Esophagus muscularis mucosa (tissue), 4 donors: ENCODE measurements at regions not wholly inside any gene's neighbourhood (a gene's known extent, or its start where the extent isn't known, plus 50 kb on each side); places are given as distances from the start of the nearest gene placed in this dataset.

Experiments
- DNase-seq: peaks from one replicate; pipeline ENCODE4 v3.0.0-alpha.2; 2017; ENCODE audit errors: extremely low spot score
- H3K27ac ChIP-seq, 4 donors: fragments of 200-600 bp; sonication (generic); replicated peaks in 1 of 4; 1 replicate in 3 of 4; 2 replicates in 1 of 4; pipeline ENCODE4 v1.5.1; 2016 to 2019; ENCODE audit warnings: mild to moderate bottlenecking in 1 of 4
- H3K27me3 ChIP-seq, 4 donors: fragments of 200-600 bp; sonication (generic); one replicate each; pipeline versions ENCODE4 v1.5.1 to v1.6.0; 2016 to 2019
- H3K36me3 ChIP-seq, 4 donors: fragments of 200-600 bp; sonication (generic); one replicate each; pipeline ENCODE4 v1.5.1; 2016 to 2019
- H3K4me1 ChIP-seq, 4 donors: fragments of 200-600 bp; sonication (generic); one replicate each; pipeline ENCODE4 v1.5.1; 2016 to 2019
- H3K4me3 ChIP-seq, 4 donors: fragments of 200-600 bp; sonication (generic); 1 replicate in 2 of 4; 2 replicates in 2 of 4; pipeline ENCODE4 v1.5.1; 2016 to 2019; ENCODE audit warnings: mild to moderate bottlenecking in 4 of 4, moderate library complexity in 1 of 4
- H3K9me3 ChIP-seq, 4 donors: fragments of 200-600 bp; sonication (generic); 1 replicate in 3 of 4; 2 replicates in 1 of 4; pipeline ENCODE4 v1.5.1; 2016 to 2019
- EP300 ChIP-seq: sonication (generic); formaldehyde crosslinking; IDR thresholded peaks from one replicate; pipeline ENCODE4 v1.6.1; 2017; ENCODE audit warnings: antibody characterized with exemption
- POLR2A ChIP-seq: fragments of 450-650 bp; IDR thresholded peaks from one replicate; pipeline ENCODE4 v1.6.1; 2017; ENCODE audit warnings: antibody characterized with exemption, moderate library complexity, mild to moderate bottlenecking, low read depth
- POLR2AphosphoS5 ChIP-seq, 2 donors: sonication (generic); formaldehyde crosslinking; IDR thresholded peaks; one replicate each; pipeline ENCODE4 v1.6.1; 2017; ENCODE audit warnings: antibody characterized with exemption in 2 of 2
- WGBS: methylation state at CpG from one replicate; pipeline ENCODE4 v1.1.5; 2018; 5-methylcytosine and 5-hydroxymethylcytosine counted together
- intact Hi-C: fragments of 100-400 bp; cut with DNase I; formaldehyde crosslinking; loops from one replicate; pipeline ENCODE4 v1.15.1; 2023
- TF ChIP-seq, protein P1 (sequence below), 3 experiments: fragments of 200-600 bp in 2 of 3; fragments of 450-650 bp in 1 of 3; sonication (generic) in 2 of 3; IDR thresholded peaks; one replicate each; pipeline ENCODE4 v1.5.1; 2017 to 2019; ENCODE audit warnings: antibody characterized with exemption in 3 of 3, mild to moderate bottlenecking in 2 of 3, moderate library complexity in 1 of 3

DNA sequence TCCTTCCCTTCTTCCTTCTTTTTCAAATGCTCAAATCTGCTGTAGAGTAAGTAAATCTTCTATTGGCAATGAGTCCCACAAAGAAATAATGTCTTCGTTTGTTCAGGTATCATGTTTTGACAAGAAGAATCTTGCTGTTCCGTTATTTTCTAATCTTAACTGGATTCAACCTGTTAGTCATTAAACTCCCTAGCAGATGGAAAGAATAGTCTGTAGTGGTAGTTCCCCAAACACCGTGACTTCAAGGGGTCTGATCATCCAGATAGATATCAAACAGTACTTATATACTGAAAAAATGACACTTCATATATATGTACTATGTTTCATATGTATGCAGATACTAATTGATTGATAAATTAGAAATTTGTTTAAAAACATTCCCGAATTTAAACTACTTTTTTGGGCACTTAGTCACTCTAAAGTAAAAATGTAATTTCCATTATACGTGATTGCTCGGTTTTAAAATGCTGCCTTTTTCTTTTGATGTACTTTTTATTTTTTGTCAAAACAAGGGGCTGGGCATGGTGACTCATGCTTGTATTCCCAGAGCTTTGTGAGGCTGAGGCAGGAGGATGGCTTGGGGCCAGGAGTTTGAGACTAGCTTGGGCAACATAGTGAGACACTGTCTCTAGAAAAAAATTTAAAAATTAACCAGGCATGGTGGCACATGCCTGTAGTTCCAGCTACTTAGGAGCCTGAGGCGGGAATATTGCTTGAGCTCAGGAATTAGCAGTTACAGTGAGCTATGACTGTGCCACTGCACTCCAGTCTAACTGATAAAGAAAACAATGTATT is 335.7 kb upstream of the SNX7 start:
- TF ChIP-seq POLR2A = no peak
- TF ChIP-seq, protein P1, sequence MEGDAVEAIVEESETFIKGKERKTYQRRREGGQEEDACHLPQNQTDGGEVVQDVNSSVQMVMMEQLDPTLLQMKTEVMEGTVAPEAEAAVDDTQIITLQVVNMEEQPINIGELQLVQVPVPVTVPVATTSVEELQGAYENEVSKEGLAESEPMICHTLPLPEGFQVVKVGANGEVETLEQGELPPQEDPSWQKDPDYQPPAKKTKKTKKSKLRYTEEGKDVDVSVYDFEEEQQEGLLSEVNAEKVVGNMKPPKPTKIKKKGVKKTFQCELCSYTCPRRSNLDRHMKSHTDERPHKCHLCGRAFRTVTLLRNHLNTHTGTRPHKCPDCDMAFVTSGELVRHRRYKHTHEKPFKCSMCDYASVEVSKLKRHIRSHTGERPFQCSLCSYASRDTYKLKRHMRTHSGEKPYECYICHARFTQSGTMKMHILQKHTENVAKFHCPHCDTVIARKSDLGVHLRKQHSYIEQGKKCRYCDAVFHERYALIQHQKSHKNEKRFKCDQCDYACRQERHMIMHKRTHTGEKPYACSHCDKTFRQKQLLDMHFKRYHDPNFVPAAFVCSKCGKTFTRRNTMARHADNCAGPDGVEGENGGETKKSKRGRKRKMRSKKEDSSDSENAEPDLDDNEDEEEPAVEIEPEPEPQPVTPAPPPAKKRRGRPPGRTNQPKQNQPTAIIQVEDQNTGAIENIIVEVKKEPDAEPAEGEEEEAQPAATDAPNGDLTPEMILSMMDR (IDR thresholded peaks at IDR 0.05) = no peak
- no peak for TF ChIP-seq EP300
- no peak for TF ChIP-seq POLR2AphosphoS5 (IDR thresholded peaks at IDR 0.05)
- H3K4me1 ChIP-seq = peaks cover 0 to 16% (median 0%) of the 10 kb centered on the region in 4 donors
- no peaks in the 10 kb centered on the region for H3K36me3 ChIP-seq
- no peaks in the 10 kb centered on the region for H3K9me3 ChIP-seq
- no peak overlapping the region for H3K4me3 ChIP-seq
- no peak overlapping the region for H3K27ac ChIP-seq
- DNase-seq = no peak
- WGBS = 71% methylated on average over 7 of the region's 7 CpGs
- no peaks in the 10 kb centered on the region for H3K27me3 ChIP-seq
- intact Hi-C loops = no loop called here

DNA sequence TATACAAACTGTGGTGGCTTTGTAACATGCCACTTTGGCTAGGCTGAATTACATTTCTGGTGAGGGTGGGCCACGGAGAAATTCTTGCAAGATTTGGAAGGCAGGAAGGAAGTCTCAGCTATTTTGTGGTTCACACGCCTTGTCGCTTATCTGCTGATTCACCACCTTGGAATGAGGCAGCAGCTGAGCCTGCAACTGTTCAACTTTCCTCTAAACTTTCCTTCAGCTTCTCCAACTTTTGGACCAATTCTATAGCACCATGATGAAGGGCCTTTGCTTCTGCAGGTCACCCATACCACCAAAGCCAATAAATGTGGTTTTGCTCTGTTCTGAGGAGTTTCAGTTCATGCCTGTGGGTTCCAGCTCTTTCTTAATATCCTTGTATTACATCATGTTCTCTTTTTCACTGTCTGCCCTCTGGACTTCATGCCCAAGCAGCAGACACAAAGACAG is 337.6 kb upstream of the SNX7 start:
- no peak overlapping the region for H3K27ac ChIP-seq
- TF ChIP-seq POLR2A (no peak), EP300 (no peak), POLR2AphosphoS5 (IDR thresholded peaks at IDR 0.05) (no peak)
- TF ChIP-seq, protein P1 (IDR thresholded peaks at IDR 0.05) = no peak
- intact Hi-C loops = no loop called here
- H3K4me3 ChIP-seq = no peak overlapping the region
- no peaks in the 10 kb centered on the region for H3K27me3 ChIP-seq
- H3K4me1 ChIP-seq = peaks cover 0 to 16% (median 0%) of the 10 kb centered on the region in 4 donors
- H3K36me3 ChIP-seq = no peaks in the 10 kb centered on the region
- DNase-seq = no peak
- no peaks in the 10 kb centered on the region for H3K9me3 ChIP-seq
- WGBS = 24% methylated on average over 3 of the region's 3 CpGs

DNA sequence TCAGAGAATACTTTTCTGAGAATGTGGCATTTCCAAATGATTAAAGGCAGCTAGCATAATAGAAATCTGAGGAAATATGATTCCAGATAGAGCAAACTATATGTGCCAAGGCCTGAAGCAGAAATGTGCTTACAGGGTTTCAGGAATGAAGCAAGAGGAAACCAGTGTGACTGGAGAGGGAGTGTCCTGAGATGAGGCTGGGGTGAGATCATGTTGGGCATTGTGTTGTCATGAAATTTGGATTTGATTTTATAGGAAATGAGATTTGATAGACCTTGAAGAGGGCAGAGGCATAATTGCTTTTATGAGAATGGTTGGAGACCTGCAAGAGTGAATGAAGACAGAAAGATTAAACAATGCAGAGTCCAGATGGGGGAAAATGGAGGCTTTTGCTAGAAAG is 338.1 kb upstream of the SNX7 start:
- no peaks in the 10 kb centered on the region for H3K27me3 ChIP-seq
- H3K27ac ChIP-seq = no peak overlapping the region
- no peaks in the 10 kb centered on the region for H3K9me3 ChIP-seq
- intact Hi-C loops = no loop called here
- DNase-seq = no peak
- TF ChIP-seq POLR2A = no peak
- TF ChIP-seq, protein P1 (IDR thresholded peaks at IDR 0.05) = no peak
- no peak for TF ChIP-seq POLR2AphosphoS5 (IDR thresholded peaks at IDR 0.05)
- TF ChIP-seq EP300 = no peak
- H3K4me3 ChIP-seq = no peak overlapping the region
- H3K36me3 ChIP-seq = no peaks in the 10 kb centered on the region
- peaks cover 0 to 16% (median 0%) of the 10 kb centered on the region in 4 donors for H3K4me1 ChIP-seq

DNA sequence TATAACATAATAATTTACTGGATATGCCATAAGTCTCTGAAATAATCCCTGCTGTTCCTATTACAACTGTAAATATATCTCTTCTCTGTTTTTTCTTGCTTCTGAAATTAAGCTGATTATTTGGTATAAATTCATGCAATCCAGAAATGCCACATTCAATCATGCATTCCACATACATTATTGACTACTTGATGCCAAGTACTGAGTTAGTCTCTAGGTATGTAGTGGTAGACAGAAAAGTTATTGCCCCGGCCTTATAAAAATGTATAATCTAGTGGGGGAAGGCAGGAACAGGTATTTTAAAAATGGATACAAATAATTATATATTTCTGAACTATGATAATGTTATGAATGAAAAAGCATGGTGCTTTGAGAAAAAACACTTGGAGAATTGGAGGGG is 338.6 kb upstream of the SNX7 start:
- no peak overlapping the region for H3K27ac ChIP-seq
- DNase-seq = no peak
- peaks cover 0 to 16% (median 0%) of the 10 kb centered on the region in 4 donors for H3K4me1 ChIP-seq
- intact Hi-C loops = no loop called here
- H3K4me3 ChIP-seq = no peak overlapping the region
- H3K36me3 ChIP-seq = no peaks in the 10 kb centered on the region
- TF ChIP-seq POLR2AphosphoS5 (IDR thresholded peaks at IDR 0.05) (no peak), EP300 (no peak), POLR2A (no peak)
- TF ChIP-seq, protein P1 (IDR thresholded peaks at IDR 0.05) = no peak
- H3K9me3 ChIP-seq = no peaks in the 10 kb centered on the region
- no peaks in the 10 kb centered on the region for H3K27me3 ChIP-seq
- 93% methylated on average over 1 of the region's 1 CpG for WGBS
